ENCODE measurements at regions not wholly inside any gene's neighbourhood (a gene's known extent, or its start where the extent isn't known, plus 50 kb on each side); places are given as distances from the start of the nearest gene placed in this dataset.
"Not testable (repeated sequence)": the region's sequence is repeated elsewhere in the genome, so short reads cannot be mapped to it uniquely, and the experiment has no call there.

GRCh38 chr5:104372376-104372775, 809.8 kb upstream of the NUDT12 start:
- H3K4me3 Mint-ChIP-seq: no peak overlapping the region
- peaks cover 0 to 11% of the 10 kb centered on the region in 2 donors for H3K9me3 Mint-ChIP-seq
- H3K27ac Mint-ChIP-seq: no peak overlapping the region
- H3K4me1 Mint-ChIP-seq: no peaks in the 10 kb centered on the region
- DNase-seq (no peak), ATAC-seq (no peak)
- H3K27me3 Mint-ChIP-seq: no peaks in the 10 kb centered on the region

- DNase-seq: no peak
- Mint-ChIP-seq H3K4me1 (no peaks in the 10 kb centered on the region), H3K27ac (no peak overlapping the region), H3K4me3 (no peak overlapping the region), H3K27me3 (no peaks in the 10 kb centered on the region), H3K9me3 (peaks cover 0 to 11% of the 10 kb centered on the region in 2 donors)
- ATAC-seq: no peak
Observed at GRCh38 chr5:104370523-104370922, 807.9 kb upstream of the NUDT12 start.

GRCh38 chr5:104367978-104368377, 805.4 kb upstream of the NUDT12 start:
- Mint-ChIP-seq H3K9me3 (peaks cover 0 to 6% of the 10 kb centered on the region in 2 donors), H3K27ac (no peak overlapping the region), H3K4me3 (no peak overlapping the region), H3K27me3 (no peaks in the 10 kb centered on the region), H3K4me1 (no peaks in the 10 kb centered on the region)
- ATAC-seq (no peak), DNase-seq (no peak)

GRCh38 chr5:104363567-104363966, 801.0 kb upstream of the NUDT12 start:
- ATAC-seq (no peak), DNase-seq (no peak)
- Mint-ChIP-seq H3K4me3 (no peak overlapping the region), H3K27ac (no peak overlapping the region), H3K27me3 (no peaks in the 10 kb centered on the region), H3K9me3 (no peaks in the 10 kb centered on the region), H3K4me1 (no peaks in the 10 kb centered on the region)

- no peak overlapping the region for H3K27ac Mint-ChIP-seq
- H3K9me3 Mint-ChIP-seq: no peaks in the 10 kb centered on the region
- ATAC-seq (no peak), DNase-seq (no peak)
- no peaks in the 10 kb centered on the region for H3K27me3 Mint-ChIP-seq
- H3K4me3 Mint-ChIP-seq: no peak overlapping the region
- no peaks in the 10 kb centered on the region for H3K4me1 Mint-ChIP-seq
Observed at GRCh38 chr5:104361932-104362331, 799.3 kb upstream of the NUDT12 start.

GRCh38 chr5:104355350-104355749, 792.8 kb upstream of the NUDT12 start:
- Mint-ChIP-seq H3K27ac (no peak overlapping the region), H3K4me3 (no peak overlapping the region), H3K27me3 (no peaks in the 10 kb centered on the region), H3K4me1 (no peaks in the 10 kb centered on the region), H3K9me3 (peaks cover 0 to 6% of the 10 kb centered on the region in 2 donors)
- ATAC-seq (no peak), DNase-seq (no peak)

- no peak for DNase-seq
- H3K4me1 Mint-ChIP-seq: no peaks in the 10 kb centered on the region
- H3K27me3 Mint-ChIP-seq: no peaks in the 10 kb centered on the region
- no peak overlapping the region for H3K27ac Mint-ChIP-seq
- no peak overlapping the region for H3K4me3 Mint-ChIP-seq
- H3K9me3 Mint-ChIP-seq: peaks cover 0 to 11% of the 10 kb centered on the region in 2 donors
- no peak for ATAC-seq
Observed at GRCh38 chr5:104353371-104353770, 790.8 kb upstream of the NUDT12 start.

- DNase-seq: no peak
- Mint-ChIP-seq H3K27ac (no peak overlapping the region), H3K4me1 (no peaks in the 10 kb centered on the region), H3K27me3 (no peaks in the 10 kb centered on the region), H3K9me3 (peaks cover 0 to 11% of the 10 kb centered on the region in 2 donors), H3K4me3 (no peak overlapping the region)
- no peak for ATAC-seq
Observed at GRCh38 chr5:104352954-104353353, 790.4 kb upstream of the NUDT12 start.

- no peaks in the 10 kb centered on the region for H3K27me3 Mint-ChIP-seq
- H3K27ac Mint-ChIP-seq: no peak overlapping the region
- DNase-seq (no peak), ATAC-seq (no peak)
- H3K4me1 Mint-ChIP-seq: no peaks in the 10 kb centered on the region
- no peak overlapping the region for H3K4me3 Mint-ChIP-seq
- H3K9me3 Mint-ChIP-seq: peaks cover 0 to 10% of the 10 kb centered on the region in 2 donors
Observed at GRCh38 chr5:104347119-104347708, 784.6 kb upstream of the NUDT12 start.

- H3K4me1 Mint-ChIP-seq: no peaks in the 10 kb centered on the region
- no peak overlapping the region for H3K27ac Mint-ChIP-seq
- H3K9me3 Mint-ChIP-seq: peaks cover 0 to 10% of the 10 kb centered on the region in 2 donors
- DNase-seq: no peak
- ATAC-seq: no peak
- no peak overlapping the region for H3K4me3 Mint-ChIP-seq
- H3K27me3 Mint-ChIP-seq: no peaks in the 10 kb centered on the region
Observed at GRCh38 chr5:104345222-104346016, 782.8 kb upstream of the NUDT12 start.

GRCh38 chr5:104344809-104345208, 782.2 kb upstream of the NUDT12 start:
- Mint-ChIP-seq H3K27me3 (no peaks in the 10 kb centered on the region), H3K4me3 (no peak overlapping the region), H3K9me3 (peaks cover 0 to 10% of the 10 kb centered on the region in 2 donors), H3K27ac (no peak overlapping the region), H3K4me1 (no peaks in the 10 kb centered on the region)
- ATAC-seq (no peak), DNase-seq (no peak)

- Mint-ChIP-seq H3K4me3 (no peak overlapping the region), H3K27me3 (no peaks in the 10 kb centered on the region), H3K4me1 (no peaks in the 10 kb centered on the region), H3K9me3 (peaks cover 6 to 15% of the 10 kb centered on the region in 2 donors), H3K27ac (no peak overlapping the region)
- no peak for DNase-seq
- ATAC-seq: no peak
Observed at GRCh38 chr5:104327801-104328200, 765.2 kb upstream of the NUDT12 start.

- Mint-ChIP-seq H3K9me3 (peaks cover 6 to 10% of the 10 kb centered on the region in 2 donors), H3K27me3 (no peaks in the 10 kb centered on the region), H3K4me1 (no peaks in the 10 kb centered on the region), H3K27ac (no peak overlapping the region), H3K4me3 (no peak overlapping the region)
- ATAC-seq (no peak), DNase-seq (no peak)
Observed at GRCh38 chr5:104326966-104327365, 764.4 kb upstream of the NUDT12 start.

GRCh38 chr5:104325356-104325755, 762.8 kb upstream of the NUDT12 start:
- Mint-ChIP-seq H3K4me3 (no peak overlapping the region), H3K27me3 (no peaks in the 10 kb centered on the region), H3K27ac (no peak overlapping the region), H3K9me3 (peaks cover 6 to 8% of the 10 kb centered on the region in 2 donors), H3K4me1 (no peaks in the 10 kb centered on the region)
- DNase-seq: no peak
- no peak for ATAC-seq

GRCh38 chr5:104316676-104317075, 754.1 kb upstream of the NUDT12 start:
- not testable (repeated sequence) for ATAC-seq, H3K27ac Mint-ChIP-seq, H3K27me3 Mint-ChIP-seq, H3K4me1 Mint-ChIP-seq, H3K4me3 Mint-ChIP-seq, DNase-seq, H3K9me3 Mint-ChIP-seq

- Mint-ChIP-seq H3K27me3 (no peaks in the 10 kb centered on the region), H3K4me3 (no peak overlapping the region), H3K9me3 (peaks cover 0 to 4% of the 10 kb centered on the region in 2 donors), H3K4me1 (no peaks in the 10 kb centered on the region), H3K27ac (no peak overlapping the region)
- DNase-seq (no peak), ATAC-seq (no peak)
Observed at GRCh38 chr5:104312481-104312880, 749.9 kb upstream of the NUDT12 start.

Data from stimulated activated naive CD8-positive, alpha-beta T cell treated with anti-CD3 and anti-CD28 coated beads, Interleukin-15, amount 100 ng/mL, for 72 hours (primary cell).